ENCODE measurements at regions not wholly inside any gene's neighbourhood (a gene's known extent, or its start where the extent isn't known, plus 50 kb on each side); places are given as distances from the start of the nearest gene placed in this dataset.

GRCh38 chr1:8211883-8212579 lies 105.9 kb upstream of the SLC45A1 start:
- TF ChIP-seq ZFX (IDR thresholded peaks at IDR 0.05) = no peak
- no peak for TF ChIP-seq CTCF (conservative IDR thresholded peaks at IDR 0.05)
- no peak overlapping the region for H3K27ac ChIP-seq

GRCh38 chr1:8211251-8211882 lies 106.5 kb upstream of the SLC45A1 start:
- no peak overlapping the region for H3K27ac ChIP-seq
- no peak for TF ChIP-seq ZFX (IDR thresholded peaks at IDR 0.05)
- TF ChIP-seq CTCF (conservative IDR thresholded peaks at IDR 0.05) = no peak

GRCh38 chr1:8207202-8207601 lies 110.7 kb upstream of the SLC45A1 start:
- H3K27ac ChIP-seq = no peak overlapping the region
- TF ChIP-seq ZFX (IDR thresholded peaks at IDR 0.05) (no peak), CTCF (conservative IDR thresholded peaks at IDR 0.05) (no peak)

- H3K27ac ChIP-seq = no peak overlapping the region
- TF ChIP-seq ZFX (IDR thresholded peaks at IDR 0.05) = no peak
- no peak for TF ChIP-seq CTCF (conservative IDR thresholded peaks at IDR 0.05)
Observed at GRCh38 chr1:8206391-8206790, 111.5 kb upstream of the SLC45A1 start.

GRCh38 chr1:8205771-8206170 lies 112.1 kb upstream of the SLC45A1 start:
- TF ChIP-seq CTCF (conservative IDR thresholded peaks at IDR 0.05) = no peak
- TF ChIP-seq ZFX (IDR thresholded peaks at IDR 0.05) = no peak
- no peak overlapping the region for H3K27ac ChIP-seq

- no peak overlapping the region for H3K27ac ChIP-seq
- no peak for TF ChIP-seq ZFX (IDR thresholded peaks at IDR 0.05)
- no peak for TF ChIP-seq CTCF (conservative IDR thresholded peaks at IDR 0.05)
Observed at GRCh38 chr1:8204826-8205225, 113.1 kb upstream of the SLC45A1 start.

GRCh38 chr1:8203551-8203950 lies 114.4 kb upstream of the SLC45A1 start:
- TF ChIP-seq ZFX (IDR thresholded peaks at IDR 0.05) (no peak), CTCF (conservative IDR thresholded peaks at IDR 0.05) (no peak)
- no peak overlapping the region for H3K27ac ChIP-seq
